Dedifferentiated amniotic fluid mesenchymal stem cell (primary cell): ENCODE measurements at regions not wholly inside any gene's neighbourhood (a gene's known extent, or its start where the extent isn't known, plus 50 kb on each side); places are given as distances from the start of the nearest gene placed in this dataset.
"Not testable (repeated sequence)": the region's sequence is repeated elsewhere in the genome, so short reads cannot be mapped to it uniquely, and the experiment has no call there.

Experiments used
- DNase-seq: peaks from one replicate; pipeline ENCODE4 v3.0.0-alpha.2; 2016; ENCODE audit errors: extremely low spot score

GRCh38 chr17:64800987-64801386, 118.3 kb downstream of the LRRC37A3 start:
- not testable (repeated sequence) for DNase-seq

- not testable (repeated sequence) for DNase-seq
Measured at GRCh38 chr17:64800361-64800895, 118.8 kb downstream of the LRRC37A3 start.

- not testable (repeated sequence) for DNase-seq
Measured at GRCh38 chr17:64799543-64800188, 119.6 kb downstream of the LRRC37A3 start.

- not testable (repeated sequence) for DNase-seq
Measured at GRCh38 chr17:64798961-64799360, 120.3 kb downstream of the LRRC37A3 start.

GRCh38 chr17:64798489-64798790, 120.8 kb downstream of the LRRC37A3 start:
- DNase-seq, result not testable (repeated sequence)

- not testable (repeated sequence) for DNase-seq
Measured at GRCh38 chr17:64797746-64798488, 121.4 kb downstream of the LRRC37A3 start.

- not testable (repeated sequence) for DNase-seq
Measured at GRCh38 chr17:64795342-64795741, 123.9 kb downstream of the LRRC37A3 start.

- DNase-seq, result not testable (repeated sequence)
Measured at GRCh38 chr17:64794548-64795274, 124.6 kb downstream of the LRRC37A3 start.

GRCh38 chr17:64794113-64794512, 125.2 kb downstream of the LRRC37A3 start:
- not testable (repeated sequence) for DNase-seq

- DNase-seq, result not testable (repeated sequence)
Measured at GRCh38 chr17:64792793-64793575, 126.3 kb downstream of the LRRC37A3 start.

GRCh38 chr17:64792276-64792675, 127.0 kb downstream of the LRRC37A3 start:
- DNase-seq, result not testable (repeated sequence)

GRCh38 chr17:64791691-64792090, 127.6 kb downstream of the LRRC37A3 start:
- DNase-seq, result not testable (repeated sequence)

- not testable (repeated sequence) for DNase-seq
Measured at GRCh38 chr17:64791226-64791625, 128.1 kb downstream of the LRRC37A3 start.

GRCh38 chr17:64790690-64791089, 128.6 kb upstream of the SMURF2 start:
- DNase-seq, result not testable (repeated sequence)

GRCh38 chr17:64790193-64790592, 128.1 kb upstream of the SMURF2 start:
- DNase-seq, result not testable (repeated sequence)

GRCh38 chr17:64789061-64789445, 126.9 kb upstream of the SMURF2 start:
- not testable (repeated sequence) for DNase-seq

- DNase-seq, result no peak
Measured at GRCh38 chr17:64788286-64789060, 126.4 kb upstream of the SMURF2 start.

- DNase-seq, result no peak
Measured at GRCh38 chr17:64787921-64788271, 125.8 kb upstream of the SMURF2 start.

GRCh38 chr17:64787255-64787920, 125.3 kb upstream of the SMURF2 start:
- no peak for DNase-seq

- no peak for DNase-seq
Measured at GRCh38 chr17:64786337-64786736, 124.2 kb upstream of the SMURF2 start.
